Thyroid gland (tissue), 4 donors: ENCODE measurements at regions not wholly inside any gene's neighbourhood (a gene's known extent, or its start where the extent isn't known, plus 50 kb on each side); places are given as distances from the start of the nearest gene placed in this dataset.

Source experiments
- POLR2A ChIP-seq, 2 donors: fragments of 450-650 bp; IDR thresholded peaks; one replicate each; pipeline ENCODE4 v1.6.1; 2017; ENCODE audit warnings: antibody characterized with exemption in 2 of 2, mild to moderate bottlenecking in 2 of 2, moderate library complexity in 1 of 2
- TF ChIP-seq, protein P1 (sequence below), 6 experiments: fragments of 200-600 bp in 3 of 6; fragments of 450-650 bp in 3 of 6; sonication (generic) in 3 of 6; IDR thresholded peaks; one replicate each; pipeline ENCODE4 v1.5.1; 2016 to 2019; ENCODE audit warnings: antibody characterized with exemption in 6 of 6, mild to moderate bottlenecking in 2 of 6, inconsistent platforms in 1 of 6, moderate library complexity in 1 of 6

DNA sequence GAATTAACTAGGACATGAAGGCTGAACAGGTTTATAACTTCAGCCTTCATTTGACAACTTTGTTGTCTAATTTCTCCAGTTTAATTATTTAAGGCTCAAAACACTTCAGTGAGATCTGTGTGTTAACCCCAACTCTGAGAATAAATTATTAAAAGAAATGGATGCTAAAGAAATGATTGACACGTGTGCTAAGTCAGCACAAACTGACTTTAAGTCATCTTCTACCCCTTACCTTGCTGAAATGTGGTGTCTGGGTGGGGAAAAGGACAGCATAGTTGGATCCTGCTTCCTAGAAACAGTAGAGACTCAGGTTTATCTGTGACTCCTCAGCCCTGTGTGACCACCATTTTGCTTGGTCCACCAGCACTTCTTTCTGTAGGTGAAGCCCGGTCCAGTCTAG, 324.8 kb upstream of the NPSR1 start:
- TF ChIP-seq, protein P1, sequence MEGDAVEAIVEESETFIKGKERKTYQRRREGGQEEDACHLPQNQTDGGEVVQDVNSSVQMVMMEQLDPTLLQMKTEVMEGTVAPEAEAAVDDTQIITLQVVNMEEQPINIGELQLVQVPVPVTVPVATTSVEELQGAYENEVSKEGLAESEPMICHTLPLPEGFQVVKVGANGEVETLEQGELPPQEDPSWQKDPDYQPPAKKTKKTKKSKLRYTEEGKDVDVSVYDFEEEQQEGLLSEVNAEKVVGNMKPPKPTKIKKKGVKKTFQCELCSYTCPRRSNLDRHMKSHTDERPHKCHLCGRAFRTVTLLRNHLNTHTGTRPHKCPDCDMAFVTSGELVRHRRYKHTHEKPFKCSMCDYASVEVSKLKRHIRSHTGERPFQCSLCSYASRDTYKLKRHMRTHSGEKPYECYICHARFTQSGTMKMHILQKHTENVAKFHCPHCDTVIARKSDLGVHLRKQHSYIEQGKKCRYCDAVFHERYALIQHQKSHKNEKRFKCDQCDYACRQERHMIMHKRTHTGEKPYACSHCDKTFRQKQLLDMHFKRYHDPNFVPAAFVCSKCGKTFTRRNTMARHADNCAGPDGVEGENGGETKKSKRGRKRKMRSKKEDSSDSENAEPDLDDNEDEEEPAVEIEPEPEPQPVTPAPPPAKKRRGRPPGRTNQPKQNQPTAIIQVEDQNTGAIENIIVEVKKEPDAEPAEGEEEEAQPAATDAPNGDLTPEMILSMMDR (IDR thresholded peaks at IDR 0.05): no peak
- no peak for TF ChIP-seq POLR2A (IDR thresholded peaks at IDR 0.05)
